Stimulated activated CD4-positive, alpha-beta T cell treated with anti-CD3 and anti-CD28 coated beads, Interleukin-12 subunit alpha, Interleukin-12 subunit beta, amount 100 ng/mL, for 4 hours (primary cell): ENCODE measurements at regions not wholly inside any gene's neighbourhood (a gene's known extent, or its start where the extent isn't known, plus 50 kb on each side); places are given as distances from the start of the nearest gene placed in this dataset.

Experiments
- DNase-seq: peaks from one replicate; pipeline ENCODE4 v3.0.0-alpha.2; 2020

- DNase-seq = no peak
These were observed 77.9 kb upstream of the DOCK9 start for GRCh38 chr13:99055735-99056134.

DNA sequence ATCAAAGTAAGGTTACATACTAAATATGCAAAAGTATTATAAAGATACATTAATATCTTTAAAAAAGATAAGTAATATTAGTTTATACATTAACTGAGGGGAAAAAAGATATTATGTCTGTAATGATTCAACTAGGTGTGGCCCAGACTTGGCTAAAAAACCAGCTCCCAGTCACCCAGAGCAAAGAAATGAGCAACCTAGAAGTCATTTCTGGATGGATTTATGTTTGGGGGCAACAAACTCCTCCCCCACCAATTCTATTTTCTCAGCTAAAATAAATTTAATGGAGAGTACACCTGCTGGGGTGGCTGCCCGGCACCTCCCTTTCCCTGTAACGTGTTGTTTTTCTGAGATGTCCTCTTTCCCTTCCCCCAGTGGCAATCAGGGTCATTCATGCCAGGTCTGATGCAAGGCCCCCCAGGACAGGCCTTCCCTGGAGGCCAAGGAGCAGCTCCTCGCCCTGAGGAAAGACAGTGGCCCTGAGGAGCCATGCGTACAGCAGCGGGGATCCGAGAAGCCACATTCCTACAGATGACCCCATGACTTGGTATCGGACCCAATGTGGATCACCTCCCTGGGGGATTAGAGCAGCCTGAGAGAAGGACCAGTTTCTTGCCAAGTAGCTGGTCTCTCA is 78.6 kb upstream of the DOCK9 start:
- DNase-seq = no peak

DNA sequence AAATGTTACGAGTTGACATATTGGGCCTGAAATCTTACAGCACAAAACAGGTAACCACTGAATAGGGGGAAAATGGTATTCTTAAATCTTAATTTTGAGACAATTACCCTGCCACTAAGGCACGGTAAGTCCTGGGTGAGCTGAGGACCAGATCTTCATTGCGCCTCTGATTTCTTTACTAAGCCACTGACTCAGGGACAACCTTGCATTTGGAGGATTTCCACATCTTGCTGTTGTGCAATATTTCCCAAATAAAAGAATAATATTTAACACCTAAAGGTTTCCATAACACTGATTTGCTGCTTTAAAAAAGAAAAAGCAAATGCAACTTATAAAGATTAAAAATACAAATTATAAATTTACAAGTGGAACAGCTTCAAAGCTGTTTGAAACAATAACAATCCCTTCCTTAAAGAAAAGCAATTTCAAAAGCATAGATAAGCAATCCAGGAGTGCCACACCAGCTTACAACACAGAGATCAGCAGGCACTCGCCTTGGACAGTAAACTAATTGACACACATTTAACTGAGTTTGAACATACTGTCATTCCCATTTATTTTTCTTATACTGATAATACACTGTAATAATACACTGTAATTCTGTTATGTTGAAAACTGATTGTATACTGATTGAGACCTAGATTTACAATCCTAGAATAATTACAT is 79.6 kb upstream of the DOCK9 start:
- no peak for DNase-seq

DNA sequence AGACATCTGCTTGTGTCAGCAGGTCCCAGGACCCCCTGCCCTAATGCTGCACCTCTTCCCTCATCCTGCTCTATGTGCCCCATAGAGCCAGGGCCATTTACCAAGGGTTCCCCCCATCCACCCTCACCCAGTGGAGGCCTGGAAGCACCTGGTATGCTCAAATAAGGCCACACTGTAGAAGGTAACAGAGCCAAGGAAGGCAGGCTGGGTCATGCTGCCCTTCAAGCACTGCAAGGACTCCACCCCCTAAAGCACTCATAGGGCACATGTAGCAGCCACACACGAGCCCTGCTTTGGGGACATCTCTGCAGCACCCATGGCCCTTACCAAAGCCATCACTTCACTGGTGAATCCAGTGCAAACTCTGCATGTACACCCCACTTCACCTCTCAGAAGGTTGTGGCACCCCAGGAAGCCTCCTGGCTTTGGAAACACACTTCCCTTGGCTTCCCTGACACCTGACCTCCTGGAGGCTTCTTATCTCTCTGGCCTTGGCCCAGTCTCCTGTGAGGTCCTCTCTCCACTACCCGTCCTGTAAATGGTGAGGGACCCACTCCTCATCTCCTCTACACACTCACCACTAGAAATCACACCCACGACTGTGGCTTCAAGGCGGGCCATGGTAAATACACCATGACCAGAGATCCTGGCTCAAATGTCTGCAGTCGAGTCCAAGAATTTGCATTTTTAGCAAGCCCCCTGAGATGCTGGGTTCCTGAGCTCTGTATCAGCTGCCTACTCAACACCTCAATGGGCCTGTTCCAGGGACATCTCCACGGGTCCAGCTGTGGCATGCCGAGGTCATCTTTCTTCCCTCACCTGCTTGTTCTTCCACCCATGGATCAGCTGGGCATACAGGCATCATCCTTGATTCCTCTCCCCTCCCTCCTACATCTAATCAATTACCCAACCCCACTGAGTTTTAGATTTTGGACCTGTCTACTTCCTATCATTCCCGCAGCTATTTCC is 80.9 kb upstream of the DOCK9 start:
- DNase-seq = no peak

GRCh38 chr13:99059498-99060075 is 81.7 kb upstream of the DOCK9 start:
- DNase-seq = no peak

DNA sequence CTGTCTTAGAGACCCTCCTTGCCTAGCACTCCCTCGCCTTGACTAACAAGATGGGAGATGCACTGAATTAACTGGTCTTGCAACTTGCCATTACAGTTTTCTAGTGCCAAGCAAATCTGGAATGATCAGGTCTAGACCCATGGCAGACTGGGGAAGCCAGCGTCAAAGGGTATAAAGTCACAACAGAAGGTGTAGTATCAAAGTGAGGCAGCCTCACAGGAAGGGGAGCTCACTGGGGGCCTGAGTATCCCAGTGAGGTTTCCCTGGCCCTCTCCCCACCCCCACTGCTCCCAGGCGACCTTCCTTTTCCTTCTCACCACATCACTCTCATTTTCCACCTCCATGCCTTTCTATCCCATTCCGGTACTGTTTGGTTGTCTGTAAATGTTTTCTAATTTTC is 83.5 kb upstream of the DOCK9 start:
- DNase-seq = no peak

DNA sequence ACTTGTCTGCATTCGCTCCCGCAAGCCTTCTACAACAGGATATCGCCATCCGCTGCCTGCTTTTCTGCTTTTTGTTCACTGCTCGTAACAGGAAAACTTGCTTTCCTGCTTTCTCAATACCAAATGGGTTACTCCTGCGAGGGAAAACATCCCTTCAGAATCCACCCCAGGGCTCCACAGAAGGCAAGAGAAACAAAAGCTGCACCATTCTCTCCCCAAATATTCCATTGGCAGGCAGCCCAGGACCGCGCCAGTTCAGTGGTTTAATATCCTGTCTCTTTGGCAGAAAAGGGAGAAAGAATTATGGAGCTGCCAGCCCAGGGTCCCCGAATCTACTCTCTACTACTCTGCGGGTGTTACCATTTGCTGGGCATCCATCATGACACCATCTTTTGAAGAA is 84.7 kb upstream of the DOCK9 start:
- no peak for DNase-seq

GRCh38 chr13:99063178-99063577 is 85.3 kb upstream of the DOCK9 start:
- no peak for DNase-seq

- no peak for DNase-seq
These were observed 86.1 kb upstream of the DOCK9 start for GRCh38 chr13:99063952-99064351.

DNA sequence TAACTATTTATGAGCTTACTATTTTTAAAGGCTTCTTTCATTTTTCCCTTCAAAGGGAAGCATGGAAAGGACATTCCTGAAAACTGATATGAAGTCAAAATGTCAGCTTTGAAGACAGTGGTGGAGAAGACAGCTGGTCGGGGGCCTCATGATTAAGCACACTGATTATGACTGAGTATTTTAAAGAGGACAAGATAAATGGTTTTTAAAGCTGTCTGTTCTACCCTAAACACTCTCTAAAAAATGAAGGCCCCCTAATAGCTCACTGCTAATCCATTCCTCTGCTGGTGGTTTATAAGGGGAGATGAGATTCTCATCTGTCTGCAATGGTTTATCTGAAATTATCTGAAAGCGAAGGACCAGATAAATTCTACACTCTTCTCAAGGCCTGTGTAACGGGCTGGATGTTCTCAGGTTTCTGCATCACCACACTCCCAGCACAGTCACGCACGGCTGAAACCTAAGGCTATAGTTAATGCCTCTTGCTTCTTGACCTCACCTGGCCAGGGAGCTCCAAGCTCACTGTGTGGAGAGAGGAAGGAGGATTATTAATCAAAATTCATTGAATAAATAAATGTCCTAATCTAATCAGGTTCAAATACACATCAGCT is 86.9 kb upstream of the DOCK9 start:
- DNase-seq = no peak

- DNase-seq = no peak
These were observed 87.6 kb upstream of the DOCK9 start for GRCh38 chr13:99065235-99066015.

DNA sequence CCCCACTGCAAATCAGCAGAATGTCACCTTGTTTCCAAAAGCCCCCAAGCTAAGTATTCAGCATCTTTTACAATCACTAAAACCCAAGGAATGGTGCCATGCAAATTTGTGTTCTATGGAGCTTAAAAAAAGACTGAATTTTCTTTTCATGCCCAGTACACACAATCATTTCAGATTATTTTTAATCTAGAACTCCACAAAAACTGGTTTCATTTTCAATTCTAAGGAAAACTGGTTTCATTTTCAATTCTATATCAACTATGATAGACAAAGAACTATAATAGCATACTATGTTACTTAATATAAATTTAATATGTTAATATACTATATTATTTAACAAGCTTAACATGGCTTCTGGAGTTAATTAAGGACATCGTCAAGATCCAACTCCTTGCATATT is 88.4 kb upstream of the DOCK9 start:
- DNase-seq = no peak

DNA sequence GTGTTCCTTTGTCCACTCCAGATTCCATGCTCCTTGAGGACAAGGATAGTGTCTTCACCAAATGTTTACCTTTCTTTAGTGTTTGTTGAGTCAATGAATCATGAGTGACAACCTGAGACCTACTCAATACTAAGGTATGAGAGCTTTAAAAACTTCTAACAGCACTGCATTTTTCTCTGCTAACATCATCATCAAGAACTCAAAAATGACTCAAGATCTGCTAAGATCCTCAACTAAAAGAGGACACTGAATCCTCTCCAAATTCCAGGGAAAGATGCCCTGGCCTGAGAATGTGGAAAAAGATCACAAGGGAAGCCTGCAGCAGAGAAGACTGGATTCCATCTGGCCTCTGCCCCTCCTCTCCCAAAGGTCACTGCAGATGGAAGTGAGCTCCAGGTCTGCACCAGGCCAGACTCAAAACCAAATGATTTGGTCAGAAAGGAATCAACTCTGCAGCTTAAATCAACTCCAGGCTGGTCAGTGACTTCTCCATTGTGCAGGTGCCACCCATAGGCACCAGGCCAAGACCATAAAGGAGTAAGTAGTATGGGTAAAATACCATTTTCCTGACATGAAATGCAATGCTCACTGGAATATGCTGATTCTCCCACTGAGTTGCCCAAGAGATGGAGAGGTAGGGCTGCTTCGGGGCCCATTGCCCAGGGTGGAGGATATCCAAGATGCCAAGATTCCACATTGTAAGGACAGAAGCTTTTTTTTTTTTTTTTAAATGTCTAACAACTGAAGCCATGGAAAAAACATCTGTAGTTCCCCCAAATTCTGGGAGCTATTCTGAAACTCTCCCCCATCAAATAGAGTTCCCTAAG is 89.5 kb upstream of the DOCK9 start:
- DNase-seq = no peak

- DNase-seq = no peak
These were observed 93.3 kb upstream of the DOCK9 start for GRCh38 chr13:99071211-99071610.

DNA sequence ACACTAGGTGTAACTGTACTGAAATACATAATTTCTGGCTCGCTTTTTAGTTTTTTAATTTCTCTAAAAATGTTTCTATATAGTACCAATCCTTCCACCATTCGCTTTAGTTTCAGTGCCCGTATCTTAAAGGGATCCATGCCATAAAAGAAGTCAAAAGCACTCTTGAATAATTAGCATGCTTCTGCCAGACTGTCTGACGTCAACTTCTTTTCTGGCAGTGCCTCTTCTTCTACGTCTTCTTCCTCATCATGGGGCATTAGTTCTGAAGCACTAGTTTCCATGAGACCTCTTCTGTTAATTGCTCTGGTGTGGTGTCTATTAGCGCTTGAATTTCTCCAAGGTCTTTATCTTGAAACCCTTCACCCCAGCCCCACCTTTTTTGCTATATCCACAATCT is 93.8 kb upstream of the DOCK9 start:
- no peak for DNase-seq

- DNase-seq = no peak
These were observed 94.5 kb upstream of the DOCK9 start for GRCh38 chr13:99072356-99072755.

GRCh38 chr13:99072941-99073340 is 95.1 kb upstream of the DOCK9 start:
- no peak for DNase-seq

DNA sequence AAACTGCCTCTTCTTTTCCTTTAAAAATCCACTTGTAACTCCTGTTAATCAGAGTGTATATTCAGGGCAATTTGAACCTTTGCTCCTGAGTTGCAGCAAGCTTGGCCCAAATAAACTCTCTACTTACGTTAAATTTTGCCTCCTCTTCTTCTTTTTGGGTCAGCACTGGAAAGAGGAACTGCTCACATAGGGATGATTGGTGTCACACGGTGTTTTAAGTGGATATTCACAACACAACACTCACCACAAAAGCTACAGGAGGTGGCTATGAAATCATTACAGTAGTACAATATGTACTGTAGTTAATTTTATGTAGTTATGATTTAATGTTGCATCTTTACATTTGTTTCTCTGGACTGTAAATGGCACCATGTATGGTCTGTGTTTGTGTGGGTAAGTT is 96.8 kb upstream of the DOCK9 start:
- no peak for DNase-seq

DNA sequence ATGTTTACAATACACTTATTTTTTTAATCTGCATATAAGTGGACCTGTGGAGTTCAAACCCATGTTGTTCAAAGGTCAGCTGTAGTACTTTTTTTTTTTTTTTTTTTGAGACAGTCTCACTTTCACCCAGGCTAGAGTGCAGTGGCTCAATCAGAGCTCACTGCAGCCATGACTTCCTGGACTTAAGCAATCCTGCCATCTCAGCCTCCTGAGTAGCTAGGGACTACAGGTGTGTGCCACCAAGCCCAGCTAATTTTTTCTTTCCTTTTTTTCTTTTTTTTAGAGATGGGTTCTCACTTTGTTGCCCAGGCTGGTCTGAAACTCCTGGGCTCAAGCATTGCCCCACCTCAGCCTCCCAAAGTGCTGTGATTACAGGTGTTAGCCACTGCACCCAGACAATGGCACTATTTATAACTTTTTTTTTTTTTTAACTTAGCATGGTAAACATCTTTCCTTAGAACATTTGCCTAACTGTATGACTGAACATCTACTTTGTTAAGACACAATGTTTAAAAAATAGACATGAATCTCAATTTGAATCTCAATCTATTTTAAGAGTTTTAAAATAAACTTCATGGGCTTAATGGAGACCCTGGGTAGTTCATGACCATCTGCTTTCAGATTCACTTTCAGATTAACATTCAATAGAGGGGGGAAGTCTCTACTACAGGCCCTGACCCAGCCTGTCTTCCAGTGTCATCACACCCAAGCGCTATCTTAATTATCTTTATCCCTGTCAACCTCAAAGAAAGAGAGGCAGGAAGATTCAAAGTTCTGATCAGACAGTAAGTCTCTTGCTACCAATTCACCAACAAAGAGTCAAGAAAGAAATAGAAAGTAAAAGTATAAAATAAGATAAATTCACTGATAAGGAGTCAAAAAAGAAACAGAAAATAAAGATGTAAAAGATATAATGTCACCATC is 97.7 kb upstream of the DOCK9 start:
- DNase-seq = no peak
